IMR-90 (cell line): ENCODE measurements at regions not wholly inside any gene's neighbourhood (a gene's known extent, or its start where the extent isn't known, plus 50 kb on each side); places are given as distances from the start of the nearest gene placed in this dataset.

Experiments used
- ATAC-seq: fragments of 200-7000 bp; cut with Tn5 transposase; 2 replicates; pipeline ENCODE4 v1.9.1; 2020; ENCODE audit warnings: low read depth, mild to moderate bottlenecking, moderate library complexity
- BruUV-seq: library from RNA; stranded (reverse); fragments of 400-500 nt; replicated peaks from 2 replicates; lab custom pipeline; 2021; lab: Mats Ljungman, UMichigan
- CTCF ChIA-PET: fragments of 300-600 bp; formaldehyde crosslinking; extraction: SDS; loops from one replicate; lab custom pipeline; 2021; ENCODE audit warnings: antibody characterized with exemption; lab: Yijun Ruan, JAX
- POLR2A ChIA-PET: fragments of 300-600 bp; sonication (Branson Sonifier 250); formaldehyde crosslinking; loops from one replicate; lab custom pipeline; 2022; ENCODE audit warnings: antibody characterized with exemption; ENCODE audit not compliant: unreplicated experiment; lab: Charles Lee
- DNase-seq: peaks from one replicate; pipeline ENCODE4 v3.0.0; 2013
- H2AFZ ChIP-seq: replicated peaks from 2 replicates; pipeline ENCODE3; 2013; ENCODE audit warnings: low read length, mild to moderate bottlenecking; ENCODE audit not compliant: poor library complexity
- H2AK5ac ChIP-seq: 2 replicates; pipeline ENCODE4 v1.6.1; 2013; ENCODE audit warnings: low read depth, low read length, inconsistent platforms
- H2AK9ac ChIP-seq: replicated peaks from 2 replicates; pipeline ENCODE3; 2013; ENCODE audit warnings: mild to moderate bottlenecking, low read depth, low read length, moderate library complexity; ENCODE audit not compliant: poor library complexity
- H2BK120ac ChIP-seq: 2 replicates; pipeline ENCODE4 v1.6.1; 2013; ENCODE audit warnings: low read depth, low read length, inconsistent platforms
- H2BK15ac ChIP-seq: 3 replicates; pipeline ENCODE4 v1.6.1; 2013; ENCODE audit warnings: low read depth, low read length, inconsistent platforms
- H2BK20ac ChIP-seq: 2 replicates; pipeline ENCODE4 v1.6.1; 2013; ENCODE audit warnings: low read depth, mild to moderate bottlenecking, inconsistent platforms, low read length, moderate library complexity
- H2BK5ac ChIP-seq: 2 replicates; pipeline ENCODE4 v1.6.1; 2013; ENCODE audit warnings: mild to moderate bottlenecking, low read depth, low read length, inconsistent platforms; ENCODE audit not compliant: poor library complexity, severe bottlenecking
- H3K14ac ChIP-seq: replicated peaks from 2 replicates; pipeline ENCODE4 v1.6.1; 2013; ENCODE audit warnings: low read depth, low read length, inconsistent platforms
- H3K18ac ChIP-seq: 2 replicates; pipeline ENCODE4 v1.6.1; 2013; ENCODE audit warnings: low read depth, low read length, control low read depth
- H3K23ac ChIP-seq: 2 replicates; pipeline ENCODE4 v1.6.1; 2013; ENCODE audit warnings: low read depth, low read length, inconsistent platforms
- H3K27ac ChIP-seq: 2 replicates; pipeline ENCODE4 v1.5.1; 2013; ENCODE audit warnings: mild to moderate bottlenecking, control low read depth, low read length; ENCODE audit not compliant: insufficient read depth
- H3K27me3 ChIP-seq: 2 replicates; pipeline ENCODE4 v1.6.1; 2013; ENCODE audit warnings: low read length; ENCODE audit not compliant: control insufficient read depth, insufficient read depth
- H3K36me3 ChIP-seq: 2 replicates; pipeline ENCODE4 v1.6.1; 2013; ENCODE audit warnings: low read length, mixed read lengths; ENCODE audit not compliant: control insufficient read depth, insufficient read depth
- H3K4ac ChIP-seq: 2 replicates; pipeline ENCODE4 v1.6.1; 2013; ENCODE audit warnings: low read depth, low read length, inconsistent platforms
- H3K4me1 ChIP-seq: 2 replicates; pipeline ENCODE4 v1.6.1; 2013; ENCODE audit warnings: low read length, mixed read lengths; ENCODE audit not compliant: control insufficient read depth, insufficient read depth
- H3K4me2 ChIP-seq: 2 replicates; pipeline ENCODE4 v1.6.1; 2013; ENCODE audit warnings: low read depth, mild to moderate bottlenecking, control low read depth, low read length, moderate library complexity
- H3K4me3 ChIP-seq: 2 replicates; pipeline ENCODE4 v1.5.1; 2013; ENCODE audit warnings: low read depth, mild to moderate bottlenecking, control low read depth, low read length, moderate library complexity; ENCODE audit not compliant: insufficient read depth
- H3K56ac ChIP-seq: 2 replicates; pipeline ENCODE4 v1.6.1; 2013; ENCODE audit warnings: low read length, inconsistent platforms; ENCODE audit not compliant: insufficient read depth; ENCODE audit errors: extremely low read depth
- H3K79me1 ChIP-seq, 2 experiments: 2 replicates each; pipeline ENCODE4 v1.6.1; 2013; ENCODE audit warnings: low read length in 2 of 2, inconsistent platforms in 1 of 2, low read depth in 1 of 2
- H3K9ac ChIP-seq: 2 replicates; pipeline ENCODE4 v1.6.1; 2013; ENCODE audit warnings: low read depth, low read length, control low read depth
- H3K9me1 ChIP-seq: 2 replicates; pipeline ENCODE4 v1.6.1; 2013; ENCODE audit warnings: low read length, inconsistent platforms; ENCODE audit not compliant: insufficient read depth
- H3K9me3 ChIP-seq: 2 replicates; pipeline ENCODE4 v1.6.1; 2013; ENCODE audit warnings: low read length; ENCODE audit not compliant: control insufficient read depth, insufficient read depth
- H4K20me1 ChIP-seq: 2 replicates; pipeline ENCODE4 v1.6.1; 2013; ENCODE audit warnings: low read length, inconsistent platforms; ENCODE audit not compliant: insufficient read depth
- H4K5ac ChIP-seq: 2 replicates; pipeline ENCODE4 v1.6.1; 2013; ENCODE audit warnings: mild to moderate bottlenecking, low read depth, low read length, control low read depth
- H4K8ac ChIP-seq, 2 experiments: 2 replicates each; pipeline ENCODE4 v1.6.1; 2013; ENCODE audit warnings: low read depth in 2 of 2, low read length in 2 of 2, control low read depth in 1 of 2, inconsistent platforms in 1 of 2
- H4K91ac ChIP-seq: 2 replicates; pipeline ENCODE4 v1.6.1; 2013; ENCODE audit warnings: low read depth, low read length, inconsistent platforms; ENCODE audit not compliant: insufficient read depth
- BHLHE40 ChIP-seq: fragments of 150-350 bp; IDR thresholded peaks from 2 replicates; pipeline ENCODE4 v1.6.1; 2016; ENCODE audit warnings: mild to moderate bottlenecking, low read depth, low read length
- CTCF ChIP-seq: conservative IDR thresholded peaks from 2 replicates; pipeline ENCODE4 v1.5.1; 2012; ENCODE audit warnings: mild to moderate bottlenecking, low read depth, low read length, improper control_type of control experiment
- MAFK ChIP-seq: IDR thresholded peaks from 2 replicates; pipeline ENCODE4 v1.6.1; 2012; ENCODE audit warnings: low read depth, low read length, improper control_type of control experiment
- WGBS, 2 experiments: methylation state at CpG; one replicate each; pipeline versions ENCODE4 v1.1.5 to v1.1.7; 2013; ENCODE audit warnings: missing lambda C conversion rate in 2 of 2; ENCODE audit not compliant: insufficient read length in 1 of 2; ENCODE audit errors: extremely low coverage in 2 of 2; 5-methylcytosine and 5-hydroxymethylcytosine counted together
- dilution Hi-C: fragments of 300-500 bp; cut with HindIII; formaldehyde crosslinking; loops from one replicate; pipeline ENCODE4 v1.14.3; 2018; ENCODE audit warnings: low sequenced_read_pairs; ENCODE audit not compliant: unreplicated experiment
- in situ Hi-C: fragments of 300-500 bp; cut with MboI; formaldehyde crosslinking; loops from 3 replicates; pipeline ENCODE4 v1.14.3; 2019; ENCODE audit warnings: low sequenced_read_pairs, inconsistent platforms, mixed read lengths
- intact Hi-C: fragments of 100-400 bp; cut with micrococcal nuclease; formaldehyde crosslinking; loops from 2 replicates; pipeline ENCODE4 v1.10.0; 2022

- no peak overlapping the region for H2BK120ac ChIP-seq
- H3K4me1 ChIP-seq: no peaks in the 10 kb centered on the region
- H4K20me1 ChIP-seq: no peaks in the 10 kb centered on the region
- no CpG with 5 or more reads among the region's 1 CpG for WGBS, 2 experiments
- no peak overlapping the region for H3K14ac ChIP-seq
- intact Hi-C loops (loop anchor here (5.0 kb wide), 1 partner anchor 1521 kb away; the partner anchor contains the start of gene DNAH7), in situ Hi-C loops (no loop called here), dilution Hi-C loops (no loop called here)
- H2BK15ac ChIP-seq: no peak overlapping the region
- ChIA-PET POLR2A (no interaction called here), CTCF (interaction anchor here (1.2 kb wide), 1 partner anchor 1522 kb away, joined by 3 read pairs; the partner anchor contains the start of gene DNAH7)
- no peak overlapping the region for H3K9ac ChIP-seq
- no peak overlapping the region for H3K4ac ChIP-seq
- H3K18ac ChIP-seq: no peak overlapping the region
- H2AFZ ChIP-seq: no peak overlapping the region
- no peak overlapping the region for H4K8ac ChIP-seq
- BruUV-seq: no TSS peak
- H2BK20ac ChIP-seq: no peak overlapping the region
- no peak overlapping the region for H3K27ac ChIP-seq
- no peak overlapping the region for H2AK9ac ChIP-seq
- H4K5ac ChIP-seq: no peak overlapping the region
- no peak overlapping the region for H4K91ac ChIP-seq
- H3K36me3 ChIP-seq: no peaks in the 10 kb centered on the region
- no peaks in the 10 kb centered on the region for H3K9me1 ChIP-seq
- H3K23ac ChIP-seq: no peak overlapping the region
- H2BK5ac ChIP-seq: no peak overlapping the region
- TF ChIP-seq CTCF: 0 out of 2 replicates have a peak, but pooled peaks have one; percentile 10
- no peak for TF ChIP-seq MAFK
- no peak for TF ChIP-seq BHLHE40
- no peak overlapping the region for H3K4me2 ChIP-seq
- H3K79me1 ChIP-seq: no peaks in the 10 kb centered on the region
- H3K4me3 ChIP-seq: no peak overlapping the region
- no peak overlapping the region for H2AK5ac ChIP-seq
- peaks cover 2% of the 10 kb centered on the region; the same call in 1 of the 2 replicates for H3K9me3 ChIP-seq
- no peak overlapping the region for H3K56ac ChIP-seq
- DNase-seq (no peak), ATAC-seq (no peak)
- no peaks in the 10 kb centered on the region for H3K27me3 ChIP-seq
Observed at GRCh38 chr2:194545978-194546377, 1111.0 kb upstream of the SLC39A10 start.
